ENCODE measurements at regions not wholly inside any gene's neighbourhood (a gene's known extent, or its start where the extent isn't known, plus 50 kb on each side); places are given as distances from the start of the nearest gene placed in this dataset.

DNA sequence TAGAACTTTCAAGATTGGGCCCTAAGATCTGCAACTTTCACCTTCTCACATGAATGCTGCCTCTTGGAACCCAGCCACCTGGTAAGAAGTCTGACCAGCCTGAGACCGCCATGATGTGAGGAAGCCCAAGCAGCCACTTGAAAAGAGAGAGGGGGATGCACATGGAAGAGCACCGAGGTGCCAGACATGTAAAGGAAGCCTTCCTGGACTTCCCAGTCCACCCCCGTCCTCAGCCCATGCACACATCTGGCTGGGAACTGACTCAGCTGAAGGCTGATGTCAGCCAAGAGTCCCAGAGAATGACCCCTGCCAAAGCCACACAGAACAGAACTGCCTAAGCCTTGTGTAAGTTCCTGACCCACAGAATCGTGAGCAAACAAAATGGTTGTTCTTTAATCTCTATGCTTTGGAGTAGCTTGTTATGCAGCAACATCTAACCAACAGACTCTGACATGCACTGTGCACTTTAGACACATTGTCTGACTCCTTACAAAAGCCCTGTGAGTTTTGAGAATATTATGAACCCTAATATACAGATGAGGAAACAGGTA, 86.7 kb downstream of the RMI2 start:
- TF ChIP-seq, protein P1, sequence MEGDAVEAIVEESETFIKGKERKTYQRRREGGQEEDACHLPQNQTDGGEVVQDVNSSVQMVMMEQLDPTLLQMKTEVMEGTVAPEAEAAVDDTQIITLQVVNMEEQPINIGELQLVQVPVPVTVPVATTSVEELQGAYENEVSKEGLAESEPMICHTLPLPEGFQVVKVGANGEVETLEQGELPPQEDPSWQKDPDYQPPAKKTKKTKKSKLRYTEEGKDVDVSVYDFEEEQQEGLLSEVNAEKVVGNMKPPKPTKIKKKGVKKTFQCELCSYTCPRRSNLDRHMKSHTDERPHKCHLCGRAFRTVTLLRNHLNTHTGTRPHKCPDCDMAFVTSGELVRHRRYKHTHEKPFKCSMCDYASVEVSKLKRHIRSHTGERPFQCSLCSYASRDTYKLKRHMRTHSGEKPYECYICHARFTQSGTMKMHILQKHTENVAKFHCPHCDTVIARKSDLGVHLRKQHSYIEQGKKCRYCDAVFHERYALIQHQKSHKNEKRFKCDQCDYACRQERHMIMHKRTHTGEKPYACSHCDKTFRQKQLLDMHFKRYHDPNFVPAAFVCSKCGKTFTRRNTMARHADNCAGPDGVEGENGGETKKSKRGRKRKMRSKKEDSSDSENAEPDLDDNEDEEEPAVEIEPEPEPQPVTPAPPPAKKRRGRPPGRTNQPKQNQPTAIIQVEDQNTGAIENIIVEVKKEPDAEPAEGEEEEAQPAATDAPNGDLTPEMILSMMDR (IDR thresholded peaks at IDR 0.05) = no peak
- TF ChIP-seq EZH2 (IDR thresholded peaks at IDR 0.05) = no peak
